ENCODE measurements at regions not wholly inside any gene's neighbourhood (a gene's known extent, or its start where the extent isn't known, plus 50 kb on each side); places are given as distances from the start of the nearest gene placed in this dataset.

- WGBS: 78% methylated on average over 6 of the region's 6 CpGs
- Histone ChIP-seq H3K36me3 (ENCODE audit: control insufficient read depth in 4 of 4, insufficient read depth in 3 of 4, low read depth in 1 of 4, low read length in 3 of 4) (no peaks in the 10 kb centered on the region), H3K27ac (ENCODE audit: low read depth in 1 of 2, low read length in 2 of 2) (no peak overlapping the region), H3K27me3 (ENCODE audit: control insufficient read depth in 4 of 4, insufficient read depth in 4 of 4, low read length in 3 of 4) (no peaks in the 10 kb centered on the region), H3K9ac (ENCODE audit: low read depth in 1 of 2, low read length in 2 of 2) (no peak overlapping the region), H3K9me3 (ENCODE audit: control insufficient read depth in 4 of 4, low read length in 3 of 4) (peaks cover 0 to 6% (median 3%) of the 10 kb centered on the region in 4 donors), H3K4me1 (ENCODE audit: control insufficient read depth in 4 of 4, insufficient read depth in 4 of 4, low read length in 3 of 4) (peaks cover 2 to 11% (median 6%) of the 10 kb centered on the region in 4 donors), H3K4me3 (ENCODE audit: low read depth in 1 of 3, low read length in 3 of 3) (no peak overlapping the region)
- no peak for DNase-seq (ENCODE audit: low spot score)
- TF ChIP-seq, protein P1, sequence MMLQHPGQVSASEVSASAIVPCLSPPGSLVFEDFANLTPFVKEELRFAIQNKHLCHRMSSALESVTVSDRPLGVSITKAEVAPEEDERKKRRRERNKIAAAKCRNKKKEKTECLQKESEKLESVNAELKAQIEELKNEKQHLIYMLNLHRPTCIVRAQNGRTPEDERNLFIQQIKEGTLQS (IDR thresholded peaks at IDR 0.05): no peak
- TF ChIP-seq TAF1 (conservative IDR thresholded peaks at IDR 0.05) (no peak), GABPA (IDR thresholded peaks at IDR 0.05 in 1 of 2, conservative IDR thresholded peaks at IDR 0.05 in 1 of 2) (no peak), EGR1 (IDR thresholded peaks at IDR 0.05; ENCODE audit: low read depth in 2 of 2) (no peak), FOXA1 (IDR thresholded peaks at IDR 0.05) (no peak), YY1 (IDR thresholded peaks at IDR 0.05) (no peak), RAD21 (IDR thresholded peaks at IDR 0.05) (no peak), ZBTB33 (IDR thresholded peaks at IDR 0.05) (no peak), RXRA (IDR thresholded peaks at IDR 0.05) (no peak), NR2F2 (IDR thresholded peaks at IDR 0.05) (no peak), SP1 (IDR thresholded peaks at IDR 0.05) (no peak), HNF4A (conservative IDR thresholded peaks at IDR 0.05) (no peak), JUND (IDR thresholded peaks at IDR 0.05) (no peak), FOXA2 (IDR thresholded peaks at IDR 0.05) (no peak), HNF4G (IDR thresholded peaks at IDR 0.05) (no peak)
- TF ChIP-seq, protein P2, sequence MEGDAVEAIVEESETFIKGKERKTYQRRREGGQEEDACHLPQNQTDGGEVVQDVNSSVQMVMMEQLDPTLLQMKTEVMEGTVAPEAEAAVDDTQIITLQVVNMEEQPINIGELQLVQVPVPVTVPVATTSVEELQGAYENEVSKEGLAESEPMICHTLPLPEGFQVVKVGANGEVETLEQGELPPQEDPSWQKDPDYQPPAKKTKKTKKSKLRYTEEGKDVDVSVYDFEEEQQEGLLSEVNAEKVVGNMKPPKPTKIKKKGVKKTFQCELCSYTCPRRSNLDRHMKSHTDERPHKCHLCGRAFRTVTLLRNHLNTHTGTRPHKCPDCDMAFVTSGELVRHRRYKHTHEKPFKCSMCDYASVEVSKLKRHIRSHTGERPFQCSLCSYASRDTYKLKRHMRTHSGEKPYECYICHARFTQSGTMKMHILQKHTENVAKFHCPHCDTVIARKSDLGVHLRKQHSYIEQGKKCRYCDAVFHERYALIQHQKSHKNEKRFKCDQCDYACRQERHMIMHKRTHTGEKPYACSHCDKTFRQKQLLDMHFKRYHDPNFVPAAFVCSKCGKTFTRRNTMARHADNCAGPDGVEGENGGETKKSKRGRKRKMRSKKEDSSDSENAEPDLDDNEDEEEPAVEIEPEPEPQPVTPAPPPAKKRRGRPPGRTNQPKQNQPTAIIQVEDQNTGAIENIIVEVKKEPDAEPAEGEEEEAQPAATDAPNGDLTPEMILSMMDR (IDR thresholded peaks at IDR 0.05; ENCODE audit: low read depth, low read length, missing input control): no peak
- TF ChIP-seq, protein P3, sequence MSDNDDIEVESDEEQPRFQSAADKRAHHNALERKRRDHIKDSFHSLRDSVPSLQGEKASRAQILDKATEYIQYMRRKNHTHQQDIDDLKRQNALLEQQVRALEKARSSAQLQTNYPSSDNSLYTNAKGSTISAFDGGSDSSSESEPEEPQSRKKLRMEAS (IDR thresholded peaks at IDR 0.05): no peak
- TF ChIP-seq, protein P4, sequence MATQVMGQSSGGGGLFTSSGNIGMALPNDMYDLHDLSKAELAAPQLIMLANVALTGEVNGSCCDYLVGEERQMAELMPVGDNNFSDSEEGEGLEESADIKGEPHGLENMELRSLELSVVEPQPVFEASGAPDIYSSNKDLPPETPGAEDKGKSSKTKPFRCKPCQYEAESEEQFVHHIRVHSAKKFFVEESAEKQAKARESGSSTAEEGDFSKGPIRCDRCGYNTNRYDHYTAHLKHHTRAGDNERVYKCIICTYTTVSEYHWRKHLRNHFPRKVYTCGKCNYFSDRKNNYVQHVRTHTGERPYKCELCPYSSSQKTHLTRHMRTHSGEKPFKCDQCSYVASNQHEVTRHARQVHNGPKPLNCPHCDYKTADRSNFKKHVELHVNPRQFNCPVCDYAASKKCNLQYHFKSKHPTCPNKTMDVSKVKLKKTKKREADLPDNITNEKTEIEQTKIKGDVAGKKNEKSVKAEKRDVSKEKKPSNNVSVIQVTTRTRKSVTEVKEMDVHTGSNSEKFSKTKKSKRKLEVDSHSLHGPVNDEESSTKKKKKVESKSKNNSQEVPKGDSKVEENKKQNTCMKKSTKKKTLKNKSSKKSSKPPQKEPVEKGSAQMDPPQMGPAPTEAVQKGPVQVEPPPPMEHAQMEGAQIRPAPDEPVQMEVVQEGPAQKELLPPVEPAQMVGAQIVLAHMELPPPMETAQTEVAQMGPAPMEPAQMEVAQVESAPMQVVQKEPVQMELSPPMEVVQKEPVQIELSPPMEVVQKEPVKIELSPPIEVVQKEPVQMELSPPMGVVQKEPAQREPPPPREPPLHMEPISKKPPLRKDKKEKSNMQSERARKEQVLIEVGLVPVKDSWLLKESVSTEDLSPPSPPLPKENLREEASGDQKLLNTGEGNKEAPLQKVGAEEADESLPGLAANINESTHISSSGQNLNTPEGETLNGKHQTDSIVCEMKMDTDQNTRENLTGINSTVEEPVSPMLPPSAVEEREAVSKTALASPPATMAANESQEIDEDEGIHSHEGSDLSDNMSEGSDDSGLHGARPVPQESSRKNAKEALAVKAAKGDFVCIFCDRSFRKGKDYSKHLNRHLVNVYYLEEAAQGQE (IDR thresholded peaks at IDR 0.05): no peak
Observed at GRCh38 chr13:24050292-24050711, 110.2 kb upstream of the SPATA13 start.
